Gastroesophageal sphincter (tissue), 4 donors: ENCODE measurements at regions not wholly inside any gene's neighbourhood (a gene's known extent, or its start where the extent isn't known, plus 50 kb on each side); places are given as distances from the start of the nearest gene placed in this dataset.
A peak's percentile ranks its signal among the peaks of the same experiment; 100 is the strongest.

Experiments used
- ATAC-seq: fragments of 150-250 bp; one replicate; pipeline ENCODE4 v1.9.1; 2016; ENCODE audit warnings: mild to moderate bottlenecking, moderate library complexity
- H3K27ac ChIP-seq, 4 donors: fragments of 200-600 bp; sonication (generic) in 3 of 4; 1 replicate in 3 of 4; 2 replicates in 1 of 4; pipeline ENCODE4 v1.5.1; 2016 to 2019
- H3K27me3 ChIP-seq: fragments of 200-600 bp; sonication (generic); one replicate; pipeline ENCODE4 v1.5.1; 2019
- H3K36me3 ChIP-seq, 2 donors: fragments of 200-600 bp; sonication (generic); one replicate each; pipeline ENCODE4 v1.5.1; 2019; ENCODE audit warnings: control low read depth in 1 of 2
- H3K4me1 ChIP-seq, 3 donors: fragments of 200-600 bp; sonication (generic); 1 replicate in 2 of 3; 2 replicates in 1 of 3; pipeline ENCODE4 v1.5.1; 2016 to 2019; ENCODE audit warnings: control low read depth in 2 of 3
- H3K4me3 ChIP-seq, 2 donors: fragments of 200-600 bp; sonication (generic); one replicate each; pipeline ENCODE4 v1.5.1; 2019; ENCODE audit warnings: mild to moderate bottlenecking in 1 of 2, moderate library complexity in 1 of 2
- H3K9me3 ChIP-seq, 3 donors: fragments of 200-600 bp; sonication (generic); one replicate each; pipeline ENCODE4 v1.5.1; 2017 to 2019; ENCODE audit warnings: control low read depth in 2 of 3
- EP300 ChIP-seq: sonication (generic); formaldehyde crosslinking; IDR thresholded peaks from one replicate; pipeline ENCODE4 v1.6.1; 2017; ENCODE audit warnings: antibody characterized with exemption, mild to moderate bottlenecking
- POLR2A ChIP-seq, 2 donors: fragments of 450-650 bp; IDR thresholded peaks; one replicate each; pipeline ENCODE4 v1.6.1; 2017; ENCODE audit warnings: antibody characterized with exemption in 2 of 2, mild to moderate bottlenecking in 2 of 2, moderate library complexity in 1 of 2
- POLR2AphosphoS5 ChIP-seq: sonication (generic); formaldehyde crosslinking; IDR thresholded peaks from one replicate; pipeline ENCODE4 v1.6.1; 2017; ENCODE audit warnings: antibody characterized with exemption
- WGBS, 2 donors: methylation state at CpG; one replicate each; pipeline ENCODE4 v1.1.5; 2018; ENCODE audit warnings: low coverage in 1 of 2; 5-methylcytosine and 5-hydroxymethylcytosine counted together
- TF ChIP-seq, protein P1 (sequence below), 4 experiments: fragments of 200-600 bp in 2 of 4; fragments of 450-650 bp in 2 of 4; sonication (generic) in 1 of 4; IDR thresholded peaks; one replicate each; pipeline ENCODE4 v1.5.1; 2017 to 2019; ENCODE audit warnings: antibody characterized with exemption in 4 of 4, mild to moderate bottlenecking in 2 of 4, moderate library complexity in 2 of 4

DNA sequence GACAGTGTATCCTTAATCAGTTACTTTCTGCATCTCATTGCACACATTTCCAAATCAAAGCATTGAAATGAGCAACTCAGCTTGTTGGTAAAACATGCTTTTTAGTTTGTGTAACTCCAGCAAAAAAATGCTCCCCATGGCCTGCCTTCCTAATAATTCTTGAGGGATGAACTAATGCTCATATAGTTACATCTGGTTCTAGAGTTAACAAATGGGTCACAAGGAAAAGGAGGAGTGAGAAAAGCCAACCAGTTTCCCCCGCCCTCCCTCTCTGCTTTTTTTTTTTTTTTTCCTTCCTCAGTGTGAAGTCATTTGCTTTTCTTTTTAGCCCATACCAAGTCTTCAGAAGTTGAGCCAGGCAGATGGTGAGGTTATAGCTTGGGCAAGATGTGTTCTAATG is 231.7 kb downstream of the MTX2 start:
- H3K4me1 ChIP-seq: peaks cover 0 to 14% (median 4%) of the 10 kb centered on the region in 3 donors
- no peaks in the 10 kb centered on the region for H3K9me3 ChIP-seq
- no peaks in the 10 kb centered on the region for H3K27me3 ChIP-seq
- no peak overlapping the region for H3K4me3 ChIP-seq
- 33 to 46% methylated on average over 1 of the region's 1 CpG for WGBS, 2 donors
- ATAC-seq: peak; percentile 60
- no peaks in the 10 kb centered on the region for H3K36me3 ChIP-seq
- TF ChIP-seq, protein P1, sequence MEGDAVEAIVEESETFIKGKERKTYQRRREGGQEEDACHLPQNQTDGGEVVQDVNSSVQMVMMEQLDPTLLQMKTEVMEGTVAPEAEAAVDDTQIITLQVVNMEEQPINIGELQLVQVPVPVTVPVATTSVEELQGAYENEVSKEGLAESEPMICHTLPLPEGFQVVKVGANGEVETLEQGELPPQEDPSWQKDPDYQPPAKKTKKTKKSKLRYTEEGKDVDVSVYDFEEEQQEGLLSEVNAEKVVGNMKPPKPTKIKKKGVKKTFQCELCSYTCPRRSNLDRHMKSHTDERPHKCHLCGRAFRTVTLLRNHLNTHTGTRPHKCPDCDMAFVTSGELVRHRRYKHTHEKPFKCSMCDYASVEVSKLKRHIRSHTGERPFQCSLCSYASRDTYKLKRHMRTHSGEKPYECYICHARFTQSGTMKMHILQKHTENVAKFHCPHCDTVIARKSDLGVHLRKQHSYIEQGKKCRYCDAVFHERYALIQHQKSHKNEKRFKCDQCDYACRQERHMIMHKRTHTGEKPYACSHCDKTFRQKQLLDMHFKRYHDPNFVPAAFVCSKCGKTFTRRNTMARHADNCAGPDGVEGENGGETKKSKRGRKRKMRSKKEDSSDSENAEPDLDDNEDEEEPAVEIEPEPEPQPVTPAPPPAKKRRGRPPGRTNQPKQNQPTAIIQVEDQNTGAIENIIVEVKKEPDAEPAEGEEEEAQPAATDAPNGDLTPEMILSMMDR (IDR thresholded peaks at IDR 0.05): no peak
- TF ChIP-seq EP300 (no peak), POLR2AphosphoS5 (no peak), POLR2A (IDR thresholded peaks at IDR 0.05) (no peak)
- no peak overlapping the region for H3K27ac ChIP-seq

DNA sequence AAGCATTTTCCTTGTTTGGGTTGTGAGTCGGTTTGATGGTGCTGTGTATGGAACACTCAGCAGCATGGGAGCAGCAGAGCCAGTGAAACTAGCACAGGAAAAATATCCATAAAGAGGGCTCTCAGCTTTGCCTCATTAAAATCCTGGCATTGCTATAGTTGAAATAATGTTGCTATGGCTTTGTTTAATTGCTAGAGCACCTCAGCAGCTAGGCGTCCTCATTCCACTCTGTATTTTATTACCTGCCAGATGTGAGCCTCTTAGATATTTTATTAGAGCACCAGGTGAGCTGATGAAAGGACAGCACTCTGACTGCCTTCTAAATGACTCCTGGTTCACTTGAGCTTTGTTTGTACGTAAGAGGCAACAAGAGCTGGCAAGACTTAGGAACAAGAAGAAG is 232.4 kb downstream of the MTX2 start:
- Histone ChIP-seq H3K27ac (no peak overlapping the region), H3K9me3 (no peaks in the 10 kb centered on the region), H3K4me1 (peaks cover 0 to 7% (median 0%) of the 10 kb centered on the region in 3 donors), H3K4me3 (no peak overlapping the region), H3K27me3 (no peaks in the 10 kb centered on the region), H3K36me3 (no peaks in the 10 kb centered on the region)
- TF ChIP-seq POLR2A (IDR thresholded peaks at IDR 0.05) (no peak), POLR2AphosphoS5 (no peak)
- ATAC-seq: no peak
- 81 to 100% methylated on average over 2 to 3 of the region's 3 CpGs for WGBS, 2 donors

DNA sequence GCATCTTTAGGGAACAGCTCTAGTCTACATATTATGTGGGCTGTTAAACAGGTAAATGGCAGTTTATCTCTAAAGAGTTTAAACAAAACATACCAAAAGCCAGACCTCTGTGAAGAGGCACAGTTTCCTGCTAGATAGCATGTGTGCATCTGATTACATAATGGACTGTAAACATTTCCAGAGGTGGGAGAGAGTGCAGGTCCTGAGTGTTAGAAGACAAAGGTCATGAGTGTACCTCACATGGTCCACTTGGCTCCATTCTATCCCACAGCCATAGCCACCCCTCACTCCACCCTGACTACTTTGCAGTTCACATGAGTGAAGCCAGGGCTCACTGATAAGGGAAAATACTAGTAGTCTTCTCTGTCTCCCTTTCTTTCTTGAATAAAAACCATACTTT is 233.4 kb downstream of the MTX2 start:
- no peaks in the 10 kb centered on the region for H3K27me3 ChIP-seq
- no peaks in the 10 kb centered on the region for H3K9me3 ChIP-seq
- TF ChIP-seq, protein P1 (IDR thresholded peaks at IDR 0.05): no peak
- TF ChIP-seq POLR2A (IDR thresholded peaks at IDR 0.05): no peak
- TF ChIP-seq POLR2AphosphoS5: no peak
- no peak for TF ChIP-seq EP300
- ATAC-seq: no peak
- no peaks in the 10 kb centered on the region for H3K36me3 ChIP-seq
- no peak overlapping the region for H3K27ac ChIP-seq
- no peak overlapping the region for H3K4me3 ChIP-seq
- H3K4me1 ChIP-seq: peaks cover 0 to 5% (median 0%) of the 10 kb centered on the region in 3 donors

DNA sequence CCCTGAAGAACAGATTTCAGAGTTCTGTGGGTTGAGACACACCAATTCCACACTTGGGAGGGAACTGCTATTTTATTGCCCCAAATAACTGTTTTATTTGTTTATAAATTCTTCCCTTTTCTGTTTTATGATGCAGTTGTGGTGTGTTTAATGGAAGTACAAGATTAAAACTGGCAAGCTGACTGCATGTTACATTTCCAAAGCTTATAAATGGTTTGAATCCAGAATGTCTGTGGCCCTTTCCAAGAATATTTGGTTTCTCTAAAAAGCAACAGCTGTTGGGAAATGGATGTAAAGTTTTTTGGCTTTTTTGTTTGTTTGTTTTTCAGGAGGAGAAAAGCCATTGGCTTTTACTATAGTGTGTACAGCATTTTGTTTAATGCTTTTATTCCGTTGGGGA is 234.5 kb downstream of the MTX2 start:
- TF ChIP-seq POLR2A (IDR thresholded peaks at IDR 0.05): no peak
- TF ChIP-seq, protein P1 (IDR thresholded peaks at IDR 0.05): no peak
- no peak for TF ChIP-seq POLR2AphosphoS5
- no peak for TF ChIP-seq EP300
- no peak overlapping the region for H3K27ac ChIP-seq
- no peaks in the 10 kb centered on the region for H3K9me3 ChIP-seq
- no peak for ATAC-seq
- H3K4me3 ChIP-seq: no peak overlapping the region
- H3K36me3 ChIP-seq: no peaks in the 10 kb centered on the region
- H3K27me3 ChIP-seq: no peaks in the 10 kb centered on the region
- peaks cover 0 to 5% (median 0%) of the 10 kb centered on the region in 3 donors for H3K4me1 ChIP-seq
- WGBS, 2 donors: 60 to 81% methylated on average over 1 of the region's 1 CpG

DNA sequence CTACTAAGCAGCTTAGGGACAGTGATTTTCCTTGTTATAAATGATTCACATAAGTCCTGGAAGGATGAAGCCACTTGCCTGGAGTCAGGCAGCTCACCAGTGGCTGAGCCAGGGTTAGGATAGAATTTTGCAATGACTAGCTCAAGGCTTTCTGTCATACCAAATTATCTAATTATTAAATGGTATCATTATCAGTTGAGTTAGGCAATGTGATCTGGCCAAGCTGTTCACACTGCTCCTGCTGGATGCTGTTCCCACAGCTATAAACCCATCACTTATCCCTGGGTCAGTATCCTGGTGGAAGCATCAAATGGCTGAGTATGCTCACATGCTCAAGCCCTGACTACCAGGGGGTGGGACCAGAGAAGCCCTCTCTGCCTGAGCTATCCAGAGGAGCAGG is 235.2 kb downstream of the MTX2 start:
- Histone ChIP-seq H3K36me3 (no peaks in the 10 kb centered on the region), H3K4me3 (no peak overlapping the region), H3K27me3 (no peaks in the 10 kb centered on the region), H3K27ac (no peak overlapping the region), H3K9me3 (no peaks in the 10 kb centered on the region), H3K4me1 (peaks cover 0 to 5% (median 0%) of the 10 kb centered on the region in 3 donors)
- ATAC-seq: peak; percentile 69
- TF ChIP-seq EP300 (no peak), POLR2A (IDR thresholded peaks at IDR 0.05) (no peak), POLR2AphosphoS5 (no peak)
- TF ChIP-seq, protein P1 (IDR thresholded peaks at IDR 0.05): no peak
